ENCODE measurements at regions not wholly inside any gene's neighbourhood (a gene's known extent, or its start where the extent isn't known, plus 50 kb on each side); places are given as distances from the start of the nearest gene placed in this dataset.

GRCh38 chr20:57008217-57008616, 258.2 kb downstream of the BMP7 start:
- no peaks in the 10 kb centered on the region for H3K36me3 Mint-ChIP-seq (ENCODE audit: insufficient read depth in 1 of 3, low read depth in 3 of 3)
- H3K14ac ChIP-seq (ENCODE audit: insufficient read depth, low read length), result no peak overlapping the region
- H2AK5ac ChIP-seq (ENCODE audit: insufficient read length, low read length), result no peak overlapping the region
- no peaks in the 10 kb centered on the region for H3K27me3 ChIP-seq (ENCODE audit: insufficient read depth, low read length)
- H3K23ac ChIP-seq (ENCODE audit: insufficient read length, low read depth, low read length), result no peak overlapping the region
- H3K4me3 Mint-ChIP-seq, result no peak overlapping the region
- H2BK120ac ChIP-seq (ENCODE audit: low read depth, low read length, poor library complexity, severe bottlenecking), result no peak overlapping the region
- no peak overlapping the region for H4K8ac ChIP-seq (replicated peaks; ENCODE audit: insufficient read length, low read depth, low read length)
- no peak overlapping the region for H3K27ac ChIP-seq (ENCODE audit: insufficient read length, low read depth, low read length)
- no peaks in the 10 kb centered on the region for H3K23me2 ChIP-seq (ENCODE audit: insufficient read length, low read depth, low read length, poor library complexity, severe bottlenecking)
- H2BK15ac ChIP-seq (ENCODE audit: low read depth, low read length), result no peak overlapping the region
- no peaks in the 10 kb centered on the region for H3K79me2 ChIP-seq (ENCODE audit: insufficient read depth, low read length)
- H2BK20ac ChIP-seq (ENCODE audit: low read depth, low read length, poor library complexity, severe bottlenecking), result no peak overlapping the region
- H3K4me1 Mint-ChIP-seq, result peaks cover 9 to 20% of the 10 kb centered on the region in 2 experiments
- H3K56ac ChIP-seq (ENCODE audit: insufficient read length, low read depth, low read length), result no peak overlapping the region
- H3K4me2 ChIP-seq (ENCODE audit: insufficient read depth, insufficient read length, low read length), result no peak overlapping the region
- H3K9me3 ChIP-seq (ENCODE audit: control insufficient read depth, low read depth, low read length), result no peaks in the 10 kb centered on the region
- no peaks in the 10 kb centered on the region for H4K20me1 ChIP-seq (ENCODE audit: control insufficient read depth, insufficient read depth, insufficient read length)
- H3K4ac ChIP-seq (ENCODE audit: low read depth, low read length), result no peak overlapping the region
- H4K5ac ChIP-seq (ENCODE audit: insufficient read length, low read depth, low read length), result no peak overlapping the region
- H3K27me3 Mint-ChIP-seq (ENCODE audit: low read depth), result peaks cover 81% of the 10 kb centered on the region
- H4K91ac ChIP-seq (ENCODE audit: insufficient read length, low read depth, low read length), result no peak overlapping the region
- no peak overlapping the region for H2AFZ ChIP-seq (ENCODE audit: low read length)
- no peaks in the 10 kb centered on the region for H3K9me3 Mint-ChIP-seq
- WGBS (ENCODE audit: extremely low coverage, insufficient read length, low lambda C conversion rate), result no CpG with 5 or more reads among the region's 3 CpGs
- no peaks in the 10 kb centered on the region; the same call in 1 of the 2 replicates for H3K4me1 ChIP-seq (ENCODE audit: insufficient read depth, low read length)
- no peak overlapping the region for H2BK5ac ChIP-seq (ENCODE audit: insufficient read length, low read length)
- H3K79me1 ChIP-seq (ENCODE audit: insufficient read depth, low read depth, low read length, poor library complexity, severe bottlenecking), result no peaks in the 10 kb centered on the region
- no peak overlapping the region for H3K18ac ChIP-seq (ENCODE audit: insufficient read length, low read depth, low read length)
- TF ChIP-seq, protein P1, sequence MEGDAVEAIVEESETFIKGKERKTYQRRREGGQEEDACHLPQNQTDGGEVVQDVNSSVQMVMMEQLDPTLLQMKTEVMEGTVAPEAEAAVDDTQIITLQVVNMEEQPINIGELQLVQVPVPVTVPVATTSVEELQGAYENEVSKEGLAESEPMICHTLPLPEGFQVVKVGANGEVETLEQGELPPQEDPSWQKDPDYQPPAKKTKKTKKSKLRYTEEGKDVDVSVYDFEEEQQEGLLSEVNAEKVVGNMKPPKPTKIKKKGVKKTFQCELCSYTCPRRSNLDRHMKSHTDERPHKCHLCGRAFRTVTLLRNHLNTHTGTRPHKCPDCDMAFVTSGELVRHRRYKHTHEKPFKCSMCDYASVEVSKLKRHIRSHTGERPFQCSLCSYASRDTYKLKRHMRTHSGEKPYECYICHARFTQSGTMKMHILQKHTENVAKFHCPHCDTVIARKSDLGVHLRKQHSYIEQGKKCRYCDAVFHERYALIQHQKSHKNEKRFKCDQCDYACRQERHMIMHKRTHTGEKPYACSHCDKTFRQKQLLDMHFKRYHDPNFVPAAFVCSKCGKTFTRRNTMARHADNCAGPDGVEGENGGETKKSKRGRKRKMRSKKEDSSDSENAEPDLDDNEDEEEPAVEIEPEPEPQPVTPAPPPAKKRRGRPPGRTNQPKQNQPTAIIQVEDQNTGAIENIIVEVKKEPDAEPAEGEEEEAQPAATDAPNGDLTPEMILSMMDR (conservative IDR thresholded peaks at IDR 0.05), result no peak
- H3T11ph ChIP-seq (ENCODE audit: low read length), result no peak overlapping the region
- no peak for DNase-seq
- no peak overlapping the region for H2BK12ac ChIP-seq (ENCODE audit: insufficient read length, low read depth, low read length)
- no peak overlapping the region for H3K27ac Mint-ChIP-seq
- no peak overlapping the region for H3K9ac ChIP-seq (ENCODE audit: extremely low read depth, insufficient read length, low read length)
